Tibial nerve (tissue), 4 donors: ENCODE measurements at regions not wholly inside any gene's neighbourhood (a gene's known extent, or its start where the extent isn't known, plus 50 kb on each side); places are given as distances from the start of the nearest gene placed in this dataset.
A peak's percentile ranks its signal among the peaks of the same experiment; 100 is the strongest.

Experiments
- DNase-seq, 2 donors: peaks; one replicate each; pipeline ENCODE4 v3.0.0-alpha.2; 2019; ENCODE audit warnings: low spot score in 2 of 2
- H3K27ac ChIP-seq, 4 donors: fragments of 200-600 bp; sonication (generic) in 3 of 4; one replicate each; pipeline ENCODE4 v1.5.1; 2017 to 2019; ENCODE audit warnings: mild to moderate bottlenecking in 1 of 4
- H3K27me3 ChIP-seq, 2 donors: fragments of 200-600 bp; sonication (generic) in 1 of 2; one replicate each; pipeline versions ENCODE4 v1.5.1 to v1.6.0; 2017 to 2019
- H3K36me3 ChIP-seq, 3 donors: fragments of 200-600 bp; sonication (generic); one replicate each; pipeline ENCODE4 v1.5.1; 2018 to 2019
- H3K4me1 ChIP-seq, 4 donors: fragments of 200-600 bp; sonication (generic) in 3 of 4; one replicate each; pipeline ENCODE4 v1.5.1; 2017 to 2019
- H3K4me3 ChIP-seq, 4 donors: fragments of 200-600 bp; sonication (generic) in 3 of 4; one replicate each; pipeline ENCODE4 v1.5.1; 2017 to 2019; ENCODE audit warnings: mild to moderate bottlenecking in 1 of 4, moderate library complexity in 1 of 4
- H3K9me3 ChIP-seq, 4 donors: fragments of 200-600 bp; sonication (generic) in 3 of 4; one replicate each; pipeline ENCODE4 v1.5.1; 2017 to 2019
- CTCF ChIP-seq, 5 experiments: fragments of 200-600 bp in 3 of 5; fragments of 450-650 bp in 2 of 5; sonication (generic) in 3 of 5; IDR thresholded peaks; one replicate each; pipeline ENCODE4 v1.5.1; 2016 to 2019; ENCODE audit warnings: antibody characterized with exemption in 5 of 5, mild to moderate bottlenecking in 3 of 5, moderate library complexity in 2 of 5
- EP300 ChIP-seq, 2 donors: sonication (generic); formaldehyde crosslinking; IDR thresholded peaks; one replicate each; pipeline ENCODE4 v1.6.1; 2017; ENCODE audit warnings: antibody characterized with exemption in 2 of 2, mild to moderate bottlenecking in 1 of 2
- POLR2A ChIP-seq, 2 donors: fragments of 450-650 bp; IDR thresholded peaks; one replicate each; pipeline ENCODE4 v1.6.1; 2017; ENCODE audit warnings: antibody characterized with exemption in 2 of 2, mild to moderate bottlenecking in 2 of 2, moderate library complexity in 2 of 2
- WGBS, 2 donors: methylation state at CpG; one replicate each; pipeline ENCODE4 v1.1.5; 2018; 5-methylcytosine and 5-hydroxymethylcytosine counted together

- H3K27ac ChIP-seq: no peak overlapping the region
- no peak for DNase-seq
- WGBS, 2 donors: 97 to 98% methylated on average over 2 of the region's 2 CpGs
- H3K27me3 ChIP-seq: no peaks in the 10 kb centered on the region
- H3K4me3 ChIP-seq: no peak overlapping the region
- H3K9me3 ChIP-seq: no peaks in the 10 kb centered on the region
- TF ChIP-seq EP300 (IDR thresholded peaks at IDR 0.05): no peak
- no peak for TF ChIP-seq CTCF (IDR thresholded peaks at IDR 0.05)
- TF ChIP-seq POLR2A (IDR thresholded peaks at IDR 0.05): no peak
- H3K36me3 ChIP-seq: peaks cover 0 to 34% (median 0%) of the 10 kb centered on the region in 3 donors
- H3K4me1 ChIP-seq: peaks cover 0 to 33% (median 8%) of the 10 kb centered on the region in 4 donors
These were observed 84.4 kb upstream of the JAK1 start for GRCh38 chr1:65050735-65051134.

GRCh38 chr1:65054481-65054880, 88.1 kb upstream of the JAK1 start:
- TF ChIP-seq CTCF (IDR thresholded peaks at IDR 0.05) (no peak), POLR2A (IDR thresholded peaks at IDR 0.05) (no peak), EP300 (IDR thresholded peaks at IDR 0.05) (no peak)
- Histone ChIP-seq H3K4me1 (peaks cover 0 to 49% (median 4%) of the 10 kb centered on the region in 4 donors), H3K4me3 (no peak overlapping the region), H3K9me3 (no peaks in the 10 kb centered on the region), H3K27ac (no peak overlapping the region), H3K27me3 (no peaks in the 10 kb centered on the region), H3K36me3 (peaks cover 0 to 57% (median 0%) of the 10 kb centered on the region in 3 donors)
- WGBS, 2 donors: 85 to 92% methylated on average over 3 of the region's 3 CpGs
- DNase-seq: no peak

GRCh38 chr1:65055747-65056146, 89.4 kb upstream of the JAK1 start:
- DNase-seq: no peak
- TF ChIP-seq CTCF (IDR thresholded peaks at IDR 0.05): no peak
- TF ChIP-seq POLR2A (IDR thresholded peaks at IDR 0.05): no peak
- TF ChIP-seq EP300 (IDR thresholded peaks at IDR 0.05): no peak
- Histone ChIP-seq H3K27me3 (no peaks in the 10 kb centered on the region), H3K4me1 (peaks cover 4 to 59% (median 9%) of the 10 kb centered on the region in 4 donors), H3K27ac (no peak overlapping the region), H3K36me3 (peaks cover 0 to 48% (median 0%) of the 10 kb centered on the region in 3 donors), H3K4me3 (no peak overlapping the region), H3K9me3 (no peaks in the 10 kb centered on the region)
- WGBS, 2 donors: 81 to 91% methylated on average over 2 of the region's 2 CpGs

- H3K36me3 ChIP-seq: peaks cover 0 to 48% (median 0%) of the 10 kb centered on the region in 3 donors
- no peak overlapping the region for H3K4me3 ChIP-seq
- TF ChIP-seq POLR2A (IDR thresholded peaks at IDR 0.05): no peak
- no peak for TF ChIP-seq EP300 (IDR thresholded peaks at IDR 0.05)
- no peak for TF ChIP-seq CTCF (IDR thresholded peaks at IDR 0.05)
- no peak overlapping the region for H3K27ac ChIP-seq
- DNase-seq: no peak
- 67 to 80% methylated on average over 1 of the region's 1 CpG for WGBS, 2 donors
- no peaks in the 10 kb centered on the region for H3K9me3 ChIP-seq
- peaks cover 4 to 63% (median 12%) of the 10 kb centered on the region in 4 donors for H3K4me1 ChIP-seq
- no peaks in the 10 kb centered on the region for H3K27me3 ChIP-seq
These were observed 89.9 kb upstream of the JAK1 start for GRCh38 chr1:65056234-65056633.

GRCh38 chr1:65056866-65057265, 90.5 kb upstream of the JAK1 start:
- Histone ChIP-seq H3K27me3 (no peaks in the 10 kb centered on the region), H3K4me3 (no peak overlapping the region), H3K9me3 (no peaks in the 10 kb centered on the region), H3K36me3 (peaks cover 0 to 48% (median 0%) of the 10 kb centered on the region in 3 donors), H3K27ac (peak overlapping the region in 1 of 4 donors; percentile 29), H3K4me1 (peaks cover 4 to 67% (median 16%) of the 10 kb centered on the region in 4 donors)
- DNase-seq: no peak
- TF ChIP-seq CTCF (IDR thresholded peaks at IDR 0.05) (no peak), EP300 (IDR thresholded peaks at IDR 0.05) (no peak), POLR2A (IDR thresholded peaks at IDR 0.05) (no peak)
- WGBS, 2 donors: 85 to 92% methylated on average over 3 of the region's 3 CpGs
